ENCODE measurements at regions not wholly inside any gene's neighbourhood (a gene's known extent, or its start where the extent isn't known, plus 50 kb on each side); places are given as distances from the start of the nearest gene placed in this dataset.

DNA sequence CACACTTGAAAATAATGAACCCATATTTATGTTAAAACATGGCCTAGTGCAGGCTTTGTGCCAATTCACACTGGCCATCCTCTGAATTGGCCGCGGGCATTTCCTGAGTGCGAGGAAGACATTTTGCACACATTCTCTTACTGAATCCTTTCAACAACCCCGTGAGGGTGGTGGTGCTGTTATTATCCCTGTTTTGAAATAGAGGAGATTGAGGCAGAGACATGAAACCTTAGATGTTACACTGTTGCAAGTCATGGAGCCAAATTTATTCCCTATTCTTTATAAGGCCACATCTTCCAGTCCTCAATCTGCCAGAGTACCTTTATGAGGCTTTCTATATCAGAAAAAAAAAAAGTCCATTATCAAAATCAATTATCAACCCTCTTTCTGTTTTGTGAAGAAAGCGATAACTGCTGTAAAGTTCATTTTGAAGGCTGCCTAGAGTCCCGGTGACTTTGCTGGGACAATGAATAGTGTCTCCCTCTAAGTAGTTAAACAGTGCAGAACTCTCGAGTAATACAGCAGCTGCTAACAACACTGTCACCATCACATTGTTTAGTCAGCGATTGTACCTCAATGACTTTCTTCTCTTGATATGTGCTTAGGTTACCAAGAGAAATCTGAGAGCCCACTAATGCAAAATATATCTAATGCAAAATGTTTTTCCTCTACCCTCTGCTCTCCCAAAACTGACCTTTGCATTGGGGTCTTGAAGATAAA lies 242.3 kb upstream of the PPARGC1A start:
- DNase-seq = no peak
- H3K27ac Mint-ChIP-seq = no peak overlapping the region

DNA sequence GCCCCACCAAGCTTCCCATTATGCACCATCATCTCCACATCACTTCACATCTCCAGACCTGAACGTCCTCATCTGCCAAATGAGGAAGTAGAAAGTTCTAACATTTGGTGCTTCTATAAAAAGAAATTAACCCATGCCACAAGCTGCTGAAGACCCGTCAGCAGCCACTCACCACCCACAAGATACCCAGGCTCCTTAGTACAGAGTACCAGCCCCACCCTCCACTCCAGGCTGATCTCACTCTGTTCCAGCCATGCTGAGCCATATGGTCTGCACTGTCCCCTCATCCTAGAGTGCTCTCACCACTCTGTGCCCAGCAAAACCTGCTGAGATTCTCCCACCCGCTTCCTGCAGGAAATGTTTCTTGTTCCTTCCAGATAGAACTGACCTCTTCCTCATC lies 240.8 kb upstream of the PPARGC1A start:
- DNase-seq = no peak
- Mint-ChIP-seq H3K27me3 (ENCODE audit: low read depth) (no peaks in the 10 kb centered on the region), H3K4me1 (ENCODE audit: low read depth) (no peaks in the 10 kb centered on the region), H3K36me3 (ENCODE audit: insufficient read depth in 2 of 2) (no peaks in the 10 kb centered on the region), H3K4me3 (no peak overlapping the region), H3K27ac (no peak overlapping the region), H3K9me3 (peaks cover 2 to 3% of the 10 kb centered on the region in 2 donors)
- no peak for ATAC-seq (replicated peaks in 1 of 2)

More for the DNA sequence above, 242.3 kb upstream of the PPARGC1A start:
- H3K4me1 Mint-ChIP-seq (ENCODE audit: low read depth) = no peaks in the 10 kb centered on the region
- no peaks in the 10 kb centered on the region for H3K27me3 Mint-ChIP-seq (ENCODE audit: low read depth)
- peaks cover 2% of the 10 kb centered on the region in 2 donors for H3K9me3 Mint-ChIP-seq
- peaks cover 0 to 2% of the 10 kb centered on the region in 2 donors for H3K36me3 Mint-ChIP-seq (ENCODE audit: insufficient read depth in 2 of 2)
- no peak for ATAC-seq (replicated peaks in 1 of 2)
- H3K4me3 Mint-ChIP-seq = no peak overlapping the region

DNA sequence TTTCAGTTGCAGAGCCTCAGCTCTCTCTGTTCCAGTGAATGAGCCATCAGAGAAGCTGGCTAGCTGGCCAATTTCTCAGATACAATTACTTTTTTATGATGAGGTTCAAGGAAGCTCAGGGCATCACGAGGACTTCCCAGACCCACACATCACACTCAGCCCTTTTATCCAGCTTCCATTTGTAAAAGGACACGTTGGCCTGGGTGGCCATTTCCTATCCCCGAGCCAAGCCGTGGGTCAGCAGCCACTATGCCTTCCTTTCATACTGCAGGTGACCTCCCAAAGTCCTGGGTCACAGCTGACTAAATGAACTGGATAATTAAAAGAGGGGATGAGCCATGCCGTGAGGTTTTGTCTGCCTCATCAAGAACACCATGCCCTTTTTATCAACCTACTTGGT lies 236.9 kb upstream of the PPARGC1A start:
- ATAC-seq (replicated peaks in 1 of 2) = no peak
- H3K36me3 Mint-ChIP-seq (ENCODE audit: insufficient read depth in 2 of 2) = no peaks in the 10 kb centered on the region
- no peaks in the 10 kb centered on the region for H3K4me1 Mint-ChIP-seq (ENCODE audit: low read depth)
- no peak overlapping the region for H3K4me3 Mint-ChIP-seq
- H3K9me3 Mint-ChIP-seq = peaks cover 3 to 7% of the 10 kb centered on the region in 2 donors
- H3K27me3 Mint-ChIP-seq (ENCODE audit: low read depth) = no peaks in the 10 kb centered on the region
- DNase-seq = no peak
- no peak overlapping the region for H3K27ac Mint-ChIP-seq

DNA sequence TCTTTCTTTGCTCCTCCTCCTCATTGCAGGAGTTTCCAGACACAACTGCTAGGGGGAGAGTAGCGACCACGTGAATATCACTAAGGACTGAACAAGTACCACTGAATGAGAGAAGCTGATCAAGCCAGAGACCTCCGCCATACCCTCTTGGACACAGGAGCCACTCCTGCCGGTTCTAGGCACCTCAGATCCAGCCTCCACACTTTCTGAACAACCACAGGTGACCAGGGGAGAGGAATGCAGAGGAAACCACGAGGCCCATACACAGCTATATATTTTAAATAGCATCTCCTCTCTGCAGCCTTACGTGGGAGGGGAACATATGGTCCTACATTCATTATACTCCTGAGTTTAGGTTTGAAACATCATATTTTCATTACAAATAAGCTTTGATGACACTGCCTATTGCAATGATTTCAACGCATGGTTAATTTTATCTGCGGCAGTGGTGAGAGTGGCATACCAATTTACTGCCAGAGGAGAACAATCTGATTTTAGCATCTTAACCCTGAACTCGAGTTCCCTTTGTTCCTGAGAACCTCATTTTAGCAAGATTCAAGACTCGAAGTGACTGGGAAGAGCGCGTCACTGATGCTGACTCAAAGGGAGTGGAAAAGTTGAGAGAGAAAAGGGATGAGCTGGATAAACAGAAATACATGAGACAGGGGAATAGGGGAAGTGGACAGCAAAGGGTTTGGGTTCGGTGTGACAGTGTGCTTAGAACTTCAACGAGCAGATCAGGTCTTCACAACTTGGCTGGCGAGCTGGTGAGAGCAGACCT lies 231.7 kb upstream of the PPARGC1A start:
- H3K27ac Mint-ChIP-seq = no peak overlapping the region
- H3K27me3 Mint-ChIP-seq (ENCODE audit: low read depth) = no peaks in the 10 kb centered on the region
- no peaks in the 10 kb centered on the region for H3K4me1 Mint-ChIP-seq (ENCODE audit: low read depth)
- peaks cover 2 to 7% of the 10 kb centered on the region in 2 donors for H3K9me3 Mint-ChIP-seq
- H3K36me3 Mint-ChIP-seq (ENCODE audit: insufficient read depth in 2 of 2) = no peaks in the 10 kb centered on the region
- ATAC-seq (replicated peaks in 1 of 2) = no peak
- DNase-seq = no peak
- H3K4me3 Mint-ChIP-seq = no peak overlapping the region

DNA sequence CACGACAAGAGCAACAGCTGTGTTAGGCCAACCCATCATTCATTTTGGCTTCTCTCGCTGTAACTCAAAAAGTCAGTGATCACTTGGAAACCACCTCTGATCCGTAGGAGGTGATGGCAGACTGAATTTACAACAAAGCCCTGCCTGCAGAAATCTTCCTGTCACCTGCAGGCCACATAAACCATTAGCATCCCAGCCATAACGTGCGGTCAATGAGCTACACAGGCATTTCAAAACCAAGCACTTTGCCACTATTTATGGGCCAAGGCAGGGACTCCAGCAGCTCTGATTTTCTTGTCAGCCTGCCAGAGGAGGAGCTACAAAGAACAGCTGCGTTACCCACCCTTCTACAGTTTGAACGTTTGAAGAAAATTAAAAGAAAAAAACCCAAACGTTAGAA lies 228.1 kb upstream of the PPARGC1A start:
- no peaks in the 10 kb centered on the region for H3K4me1 Mint-ChIP-seq (ENCODE audit: low read depth)
- ATAC-seq (replicated peaks in 1 of 2) (no peak), DNase-seq (no peak)
- H3K27ac Mint-ChIP-seq = no peak overlapping the region
- H3K36me3 Mint-ChIP-seq (ENCODE audit: insufficient read depth in 2 of 2) = no peaks in the 10 kb centered on the region
- H3K27me3 Mint-ChIP-seq (ENCODE audit: low read depth) = no peaks in the 10 kb centered on the region
- no peak overlapping the region for H3K4me3 Mint-ChIP-seq
- H3K9me3 Mint-ChIP-seq = peaks cover 2 to 7% of the 10 kb centered on the region in 2 donors

DNA sequence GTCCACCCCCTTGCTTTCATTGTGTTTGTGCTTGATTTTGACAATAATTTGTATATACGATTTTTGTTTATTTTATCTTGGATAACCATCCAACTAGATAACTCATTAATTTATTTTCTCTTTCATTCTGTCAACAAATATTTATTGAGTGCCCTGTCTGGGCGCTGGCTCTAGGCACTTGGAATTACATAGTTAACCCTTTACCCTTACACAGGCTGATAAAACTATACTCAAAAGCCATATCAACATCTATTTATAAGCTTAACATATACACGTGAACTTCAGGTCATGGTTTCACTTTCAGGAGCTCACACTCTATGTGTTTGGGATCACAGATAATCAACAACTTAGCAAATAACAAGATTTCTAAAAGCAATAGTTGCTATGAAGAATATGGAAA lies 226.3 kb upstream of the PPARGC1A start:
- H3K36me3 Mint-ChIP-seq (ENCODE audit: insufficient read depth in 2 of 2) = no peaks in the 10 kb centered on the region
- no peak for ATAC-seq (replicated peaks in 1 of 2)
- H3K9me3 Mint-ChIP-seq = peaks cover 0 to 3% of the 10 kb centered on the region in 2 donors
- H3K27ac Mint-ChIP-seq = no peak overlapping the region
- no peaks in the 10 kb centered on the region for H3K27me3 Mint-ChIP-seq (ENCODE audit: low read depth)
- no peak for DNase-seq
- no peaks in the 10 kb centered on the region for H3K4me1 Mint-ChIP-seq (ENCODE audit: low read depth)
- no peak overlapping the region for H3K4me3 Mint-ChIP-seq

DNA sequence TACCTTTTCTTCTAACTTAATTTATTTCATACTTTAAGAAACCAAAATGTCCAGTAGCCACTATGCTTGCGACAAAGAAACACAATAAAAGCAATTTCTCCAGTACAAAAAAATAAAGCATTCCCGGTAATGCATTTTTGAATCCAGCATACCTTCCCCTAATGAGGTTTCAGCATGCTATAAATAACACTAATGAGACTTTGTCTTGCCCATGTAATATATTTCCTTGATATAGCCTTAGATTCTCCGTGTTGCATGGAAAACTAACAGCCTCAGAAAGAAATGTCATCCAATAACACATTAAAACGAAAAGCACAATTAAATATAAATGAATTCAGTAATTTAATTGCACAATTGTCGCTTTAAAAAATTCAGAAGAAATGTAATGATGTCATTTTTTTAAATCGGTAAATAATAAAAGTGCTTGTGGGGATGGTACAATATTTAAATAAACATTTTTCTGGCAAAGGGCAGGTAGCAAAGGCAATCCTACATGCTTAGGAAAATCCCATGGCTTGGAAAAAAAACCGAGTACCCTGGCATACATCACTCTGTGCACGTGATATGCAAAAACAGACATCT lies 225.2 kb upstream of the PPARGC1A start:
- no peaks in the 10 kb centered on the region for H3K4me1 Mint-ChIP-seq (ENCODE audit: low read depth)
- peaks cover 0 to 3% of the 10 kb centered on the region in 2 donors for H3K9me3 Mint-ChIP-seq
- no peak for ATAC-seq (replicated peaks in 1 of 2)
- DNase-seq = no peak
- no peaks in the 10 kb centered on the region for H3K27me3 Mint-ChIP-seq (ENCODE audit: low read depth)
- H3K27ac Mint-ChIP-seq = no peak overlapping the region
- no peak overlapping the region for H3K4me3 Mint-ChIP-seq
- no peaks in the 10 kb centered on the region for H3K36me3 Mint-ChIP-seq (ENCODE audit: insufficient read depth in 2 of 2)

DNA sequence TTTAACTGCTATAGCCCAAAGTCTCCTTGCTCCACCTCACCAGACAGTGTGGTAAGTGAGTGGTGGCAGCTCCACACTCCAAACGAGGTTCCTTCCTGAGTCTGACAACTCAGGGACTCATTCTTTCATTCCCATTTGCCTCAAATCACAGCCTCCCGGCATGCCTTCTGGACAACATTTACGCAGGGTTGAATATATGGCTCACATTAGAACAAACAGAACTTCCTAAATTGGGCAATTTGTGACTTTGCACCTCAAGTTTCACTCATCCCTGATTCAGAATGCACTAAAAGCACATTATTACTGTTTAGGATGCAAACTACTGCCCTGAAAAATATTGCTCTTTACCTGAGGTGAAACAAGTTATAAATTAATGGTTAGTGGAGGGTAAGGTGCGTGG lies 224.6 kb upstream of the PPARGC1A start:
- Mint-ChIP-seq H3K27me3 (ENCODE audit: low read depth) (no peaks in the 10 kb centered on the region), H3K36me3 (ENCODE audit: insufficient read depth in 2 of 2) (no peaks in the 10 kb centered on the region), H3K4me3 (no peak overlapping the region), H3K27ac (no peak overlapping the region), H3K4me1 (ENCODE audit: low read depth) (no peaks in the 10 kb centered on the region), H3K9me3 (peaks cover 0 to 3% of the 10 kb centered on the region in 2 donors)
- no peak for DNase-seq
- no peak for ATAC-seq (replicated peaks in 1 of 2)

DNA sequence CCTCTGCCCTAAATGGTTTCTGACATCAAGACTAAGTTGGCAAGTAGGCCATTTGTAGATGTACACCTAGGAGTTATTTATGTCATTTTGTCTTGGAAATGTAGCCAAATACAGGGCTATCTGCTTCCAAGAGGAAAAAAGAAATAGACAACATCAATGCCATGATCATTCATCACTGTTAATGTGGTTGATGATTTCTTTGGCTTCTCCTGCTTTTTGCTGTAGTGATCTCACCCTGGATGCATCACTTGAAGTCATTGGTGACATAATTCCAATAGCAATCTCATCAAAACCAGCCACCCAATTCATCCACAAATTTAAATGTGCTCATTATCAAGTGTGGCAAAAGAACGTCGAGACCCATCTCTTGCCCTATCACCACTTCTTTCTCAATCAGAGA lies 222.6 kb upstream of the PPARGC1A start:
- H3K27ac Mint-ChIP-seq = no peak overlapping the region
- no peaks in the 10 kb centered on the region for H3K27me3 Mint-ChIP-seq (ENCODE audit: low read depth)
- no peaks in the 10 kb centered on the region for H3K4me1 Mint-ChIP-seq (ENCODE audit: low read depth)
- ATAC-seq (replicated peaks in 1 of 2) (no peak), DNase-seq (no peak)
- peaks cover 0 to 5% of the 10 kb centered on the region in 2 donors for H3K9me3 Mint-ChIP-seq
- H3K4me3 Mint-ChIP-seq = no peak overlapping the region
- no peaks in the 10 kb centered on the region for H3K36me3 Mint-ChIP-seq (ENCODE audit: insufficient read depth in 2 of 2)

DNA sequence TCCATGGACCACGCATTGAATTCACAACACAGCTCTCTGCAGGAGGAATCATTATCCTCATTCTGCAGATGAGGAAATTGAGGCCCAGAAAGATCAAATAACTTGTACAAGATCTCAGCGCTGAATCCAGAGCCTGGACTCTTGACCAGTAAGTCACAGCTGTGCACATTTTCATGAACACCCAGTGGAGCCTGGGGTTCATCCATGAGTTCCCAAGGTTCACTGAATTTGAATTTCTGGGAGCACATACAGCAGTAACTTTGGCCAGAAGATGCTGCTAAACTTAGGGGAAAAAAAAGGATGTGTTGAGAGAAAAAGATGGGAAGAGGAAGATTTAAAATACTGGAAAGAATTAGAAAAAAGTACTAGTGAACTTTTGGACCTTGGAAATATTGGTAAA lies 218.7 kb upstream of the PPARGC1A start:
- H3K9me3 Mint-ChIP-seq = peaks cover 2 to 7% of the 10 kb centered on the region in 2 donors
- H3K4me3 Mint-ChIP-seq = no peak overlapping the region
- DNase-seq = no peak
- ATAC-seq (replicated peaks in 1 of 2) = no peak
- no peaks in the 10 kb centered on the region for H3K36me3 Mint-ChIP-seq (ENCODE audit: insufficient read depth in 2 of 2)
- no peaks in the 10 kb centered on the region for H3K4me1 Mint-ChIP-seq (ENCODE audit: low read depth)
- no peak overlapping the region for H3K27ac Mint-ChIP-seq
- no peaks in the 10 kb centered on the region for H3K27me3 Mint-ChIP-seq (ENCODE audit: low read depth)

DNA sequence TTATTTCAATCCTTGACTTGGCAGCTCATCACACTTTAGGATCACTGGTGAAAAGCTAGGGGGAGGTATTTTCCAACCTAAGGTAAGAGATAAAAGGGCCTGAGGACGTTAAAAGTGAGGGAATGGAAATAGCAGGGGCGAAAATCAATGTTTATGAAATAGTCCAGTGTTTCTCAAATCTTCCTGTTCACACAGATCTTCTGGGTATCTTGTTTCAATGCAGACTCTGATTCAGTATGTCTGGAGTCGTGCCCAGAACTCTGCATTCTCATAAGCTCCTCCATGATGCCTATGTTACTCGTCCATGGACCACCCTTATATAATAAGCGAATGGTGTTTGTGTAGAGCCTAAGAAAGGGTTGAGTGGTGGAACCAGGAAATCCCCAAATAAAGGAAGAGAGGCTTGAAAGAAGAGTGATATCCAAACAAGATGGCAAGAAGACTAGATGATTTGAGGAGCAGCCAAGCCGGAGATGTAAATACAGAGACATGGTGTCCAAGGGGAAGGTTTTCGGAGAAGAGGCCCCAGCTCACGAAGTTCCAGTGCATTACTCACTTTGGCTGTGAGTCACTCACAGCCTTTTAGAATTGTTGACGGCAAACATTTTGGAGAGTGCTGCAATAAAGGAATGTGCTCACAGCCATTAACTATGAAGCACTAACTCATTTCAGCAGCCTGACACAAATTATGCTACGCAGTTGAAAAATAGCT lies 215.6 kb upstream of the PPARGC1A start:
- Mint-ChIP-seq H3K4me3 (no peak overlapping the region), H3K9me3 (peaks cover 5 to 6% of the 10 kb centered on the region in 2 donors), H3K4me1 (ENCODE audit: low read depth) (no peaks in the 10 kb centered on the region), H3K27me3 (ENCODE audit: low read depth) (no peaks in the 10 kb centered on the region), H3K27ac (no peak overlapping the region), H3K36me3 (ENCODE audit: insufficient read depth in 2 of 2) (no peaks in the 10 kb centered on the region)
- ATAC-seq (replicated peaks in 1 of 2) = no peak
- no peak for DNase-seq

DNA sequence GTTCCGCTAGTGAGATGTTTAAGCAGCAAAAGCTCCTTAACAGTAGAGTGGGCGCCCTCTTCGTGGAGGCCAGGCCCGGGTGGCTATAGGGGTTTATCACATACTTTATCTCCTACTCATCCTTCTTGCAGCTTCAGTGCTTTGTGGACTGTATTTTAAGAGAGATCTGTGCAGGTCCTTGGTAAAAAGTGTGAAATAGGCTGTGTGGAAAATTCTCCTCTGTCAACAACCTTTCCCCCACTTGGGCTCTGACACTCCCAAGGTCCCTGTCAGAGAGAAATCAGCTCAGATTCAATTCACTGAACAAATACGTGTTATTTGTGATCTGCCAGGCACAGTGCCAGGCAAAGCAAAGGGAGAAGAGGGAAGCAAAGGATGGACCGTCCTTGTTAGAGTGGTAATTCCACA lies 214.3 kb upstream of the PPARGC1A start:
- DNase-seq = no peak
- no peak overlapping the region for H3K27ac Mint-ChIP-seq
- peaks cover 4 to 6% of the 10 kb centered on the region in 2 donors for H3K9me3 Mint-ChIP-seq
- no peaks in the 10 kb centered on the region for H3K27me3 Mint-ChIP-seq (ENCODE audit: low read depth)
- H3K36me3 Mint-ChIP-seq (ENCODE audit: insufficient read depth in 2 of 2) = no peaks in the 10 kb centered on the region
- H3K4me1 Mint-ChIP-seq (ENCODE audit: low read depth) = no peaks in the 10 kb centered on the region
- ATAC-seq (replicated peaks in 1 of 2) = no peak
- H3K4me3 Mint-ChIP-seq = no peak overlapping the region
